Endothelial cell of umbilical vein (primary cell): ENCODE measurements at regions not wholly inside any gene's neighbourhood (a gene's known extent, or its start where the extent isn't known, plus 50 kb on each side); places are given as distances from the start of the nearest gene placed in this dataset.

Experiments used
- BruUV-seq: library from RNA; stranded (reverse); fragments of 400-500 nt; replicated peaks from 2 replicates; lab custom pipeline; 2021; lab: Mats Ljungman, UMichigan
- CTCF ChIA-PET: fragments of 300-600, 350-600 bp; sonication (Branson Sonifier 250); formaldehyde crosslinking; loops from one replicate; lab custom pipeline; 2021; ENCODE audit warnings: antibody characterized with exemption, inconsistent platforms; lab: Charles Lee
- POLR2A ChIA-PET: fragments of 300-600, 350-600 bp; sonication (Branson Sonifier 250); formaldehyde crosslinking; loops from one replicate; lab custom pipeline; 2021; ENCODE audit warnings: antibody characterized with exemption, inconsistent platforms; lab: Charles Lee
- DNase-seq: peaks from one replicate; pipeline ENCODE4 v3.0.0-alpha.2; 2011; ENCODE audit warnings: low read depth, low spot score
- FAIRE-seq: peaks from 2 replicates; lab custom pipeline; 2011; peaks lifted over from hg19 to GRCh38; lab: Jason Lieb, UNC
- H2AFZ ChIP-seq: 2 replicates; pipeline ENCODE4 v1.6.0; 2012; ENCODE audit warnings: low read depth, low read length, control low read depth, inconsistent platforms
- H3K27ac ChIP-seq: 2 replicates; pipeline ENCODE4 v1.5.1; 2011; ENCODE audit warnings: low read depth, mild to moderate bottlenecking, control low read depth, low read length, moderate library complexity; ENCODE audit not compliant: insufficient read depth
- H3K27me3 ChIP-seq, 2 experiments: 2 replicates each; pipeline versions ENCODE4 v1.6.0 to v1.6.1; 2011; ENCODE audit warnings: low read length in 2 of 2, mixed read lengths in 1 of 2; ENCODE audit not compliant: control insufficient read depth in 2 of 2, insufficient read depth in 2 of 2
- H3K36me3 ChIP-seq, 2 experiments: 2 replicates in 1 of 2; 3 replicates in 1 of 2; pipeline ENCODE4 v1.5.1; 2011; ENCODE audit warnings: low read length in 2 of 2, mild to moderate bottlenecking in 1 of 2, moderate library complexity in 1 of 2; ENCODE audit not compliant: control insufficient read depth in 2 of 2, insufficient read depth in 2 of 2; ENCODE audit errors: extremely low read depth in 1 of 2
- H3K4me1 ChIP-seq: 3 replicates; pipeline ENCODE4 v1.5.1; 2011; ENCODE audit warnings: mild to moderate bottlenecking, low read length; ENCODE audit not compliant: control insufficient read depth, insufficient read depth; ENCODE audit errors: extremely low read depth
- H3K4me2 ChIP-seq: 2 replicates; pipeline ENCODE4 v1.6.1; 2011; ENCODE audit warnings: low read length, control low read depth, mixed read lengths; ENCODE audit not compliant: insufficient read depth
- H3K4me3 ChIP-seq, 3 experiments: fragments of 200-600 bp in 1 of 3; sonication (generic), shearing (Covaris generic) in 1 of 3; replicated peaks in 1 of 3; 2 replicates each; pipeline ENCODE4 v1.5.1; 2011 to 2016; ENCODE audit warnings: control low read depth in 3 of 3, low read length in 3 of 3, mild to moderate bottlenecking in 2 of 3, inconsistent platforms in 1 of 3, low read depth in 1 of 3, moderate library complexity in 1 of 3; ENCODE audit not compliant: insufficient read depth in 1 of 3
- H3K79me2 ChIP-seq: 2 replicates; pipeline ENCODE4 v1.6.0; 2012; ENCODE audit warnings: low read length, inconsistent platforms; ENCODE audit not compliant: control insufficient read depth, insufficient read depth
- H3K9ac ChIP-seq: replicated peaks from 2 replicates; pipeline ENCODE3; 2011; ENCODE audit warnings: low read length, control low read depth; ENCODE audit not compliant: insufficient read depth; ENCODE audit errors: extremely low read depth
- H3K9me1 ChIP-seq: replicated peaks from 3 replicates; pipeline ENCODE4 v1.6.0; 2011; ENCODE audit warnings: mild to moderate bottlenecking, low read length; ENCODE audit not compliant: control insufficient read depth, insufficient read depth; ENCODE audit errors: extremely low read depth
- H3K9me3 ChIP-seq: replicated peaks from 2 replicates; pipeline ENCODE4 v1.5.1; 2012; ENCODE audit warnings: low read length, inconsistent platforms; ENCODE audit not compliant: control insufficient read depth, insufficient read depth
- H4K20me1 ChIP-seq: replicated peaks from 2 replicates; pipeline ENCODE3; 2011; ENCODE audit warnings: mild to moderate bottlenecking, low read length; ENCODE audit not compliant: control insufficient read depth, insufficient read depth; ENCODE audit errors: extremely low read depth
- CTCF ChIP-seq, 2 donors: IDR thresholded peaks; 1 replicate in 1 of 2; 2 replicates in 1 of 2; pipeline ENCODE4 v1.5.1; 2011; ENCODE audit warnings: low read length in 2 of 2, mild to moderate bottlenecking in 2 of 2, moderate library complexity in 2 of 2, control low read depth in 1 of 2, inconsistent platforms in 1 of 2, low read depth in 1 of 2; ENCODE audit not compliant: insufficient read depth in 1 of 2; ENCODE audit errors: extremely low read depth in 1 of 2
- EZH2 ChIP-seq: IDR thresholded peaks from 2 replicates; pipeline ENCODE4 v1.6.1; 2012; ENCODE audit warnings: borderline replicate concordance, low read depth, mild to moderate bottlenecking, moderate library complexity, low read length, inconsistent platforms; ENCODE audit not compliant: severe bottlenecking
- FOS ChIP-seq: IDR thresholded peaks from 2 replicates; pipeline ENCODE4 v1.6.1; 2011; ENCODE audit warnings: mild to moderate bottlenecking, low read length, moderate library complexity, borderline replicate concordance; ENCODE audit not compliant: insufficient read depth
- GATA2 ChIP-seq: IDR thresholded peaks from 2 replicates; pipeline ENCODE4 v1.7.0; 2011; ENCODE audit warnings: low read depth, mild to moderate bottlenecking, moderate library complexity, mixed read lengths, low read length; ENCODE audit not compliant: insufficient read length, insufficient read depth
- JUN ChIP-seq: IDR thresholded peaks from 2 replicates; pipeline ENCODE4 v1.6.1; 2011; ENCODE audit warnings: borderline replicate concordance, low read depth; ENCODE audit not compliant: insufficient read length, insufficient read depth
- MAX ChIP-seq: IDR thresholded peaks from 2 replicates; pipeline ENCODE4 v1.6.1; 2011; ENCODE audit not compliant: insufficient read depth, insufficient read length
- MYC ChIP-seq: IDR thresholded peaks from one replicate; pipeline ENCODE4 v1.6.1; 2011; ENCODE audit warnings: mild to moderate bottlenecking, low read depth, low read length
- POLR2A ChIP-seq: IDR thresholded peaks from 2 replicates; pipeline ENCODE4 v1.6.1; 2012; ENCODE audit warnings: low read depth, mild to moderate bottlenecking, control low read depth, low read length
- POLR2AphosphoS5 ChIP-seq: IDR thresholded peaks from 2 replicates; pipeline ENCODE4 v1.6.1; 2012; ENCODE audit warnings: low read depth, mild to moderate bottlenecking, control low read depth, low read length, moderate library complexity; ENCODE audit not compliant: insufficient read depth
- dilution Hi-C: fragments of 300-500 bp; cut with MboI; formaldehyde crosslinking; loops from one replicate; pipeline ENCODE4 v1.15.0; 2019; ENCODE audit warnings: low sequenced_read_pairs; ENCODE audit not compliant: extremely low pct_ligation_motif_present
- intact Hi-C: fragments of 100-400 bp; cut with micrococcal nuclease; formaldehyde crosslinking; loops from one replicate; pipeline ENCODE4 v1.10.0; 2022

- TF ChIP-seq POLR2A = no peak
- TF ChIP-seq POLR2AphosphoS5 = no peak
- no peak for TF ChIP-seq CTCF (IDR thresholded peaks at IDR 0.05; ENCODE audit: extremely low read depth in 1 of 2, insufficient read depth in 1 of 2, low read depth in 1 of 2, low read length in 2 of 2)
- TF ChIP-seq FOS = no peak
- no peak for TF ChIP-seq EZH2
- TF ChIP-seq MAX = no peak
- no peak for TF ChIP-seq GATA2
- TF ChIP-seq JUN = no peak
- no peak for TF ChIP-seq MYC
- POLR2A ChIA-PET = no interaction called here
- BruUV-seq = no TSS peak
- Histone ChIP-seq H3K4me1 (no peaks in the 10 kb centered on the region), H3K4me2 (no peak overlapping the region), H3K9me1 (no peaks in the 10 kb centered on the region), H3K9ac (no peak overlapping the region), H3K4me3 (no peak overlapping the region), H2AFZ (no peak overlapping the region), H3K9me3 (no peaks in the 10 kb centered on the region), H3K36me3 (no peaks in the 10 kb centered on the region), H3K79me2 (no peaks in the 10 kb centered on the region), H3K27ac (no peak overlapping the region), H4K20me1 (no peaks in the 10 kb centered on the region), H3K27me3 (peaks cover 3 to 10% of the 10 kb centered on the region in 2 experiments)
- CTCF ChIA-PET = interaction anchor here (1.3 kb wide), 1 partner anchor 8 kb away, joined by 3 read pairs; no protein-coding TSS in a partner anchor
- intact Hi-C loops (no loop called here), dilution Hi-C loops (no loop called here)
- DNase-seq (no peak), FAIRE-seq (no peak)
Observed at GRCh38 chr2:65589667-65590066, 157.3 kb upstream of the SPRED2 start.
